Inferior parietal cortex (tissue), 1 donor: ENCODE measurements at regions not wholly inside any gene's neighbourhood (a gene's known extent, or its start where the extent isn't known, plus 50 kb on each side); places are given as distances from the start of the nearest gene placed in this dataset.
"Not testable (repeated sequence)": the region's sequence is repeated elsewhere in the genome, so short reads cannot be mapped to it uniquely, and the experiment has no call there.

Source experiments
- DNase-seq: peaks from one replicate; pipeline ENCODE4 v3.0.0-alpha.2; 2016; ENCODE audit errors: extremely low spot score

DNA sequence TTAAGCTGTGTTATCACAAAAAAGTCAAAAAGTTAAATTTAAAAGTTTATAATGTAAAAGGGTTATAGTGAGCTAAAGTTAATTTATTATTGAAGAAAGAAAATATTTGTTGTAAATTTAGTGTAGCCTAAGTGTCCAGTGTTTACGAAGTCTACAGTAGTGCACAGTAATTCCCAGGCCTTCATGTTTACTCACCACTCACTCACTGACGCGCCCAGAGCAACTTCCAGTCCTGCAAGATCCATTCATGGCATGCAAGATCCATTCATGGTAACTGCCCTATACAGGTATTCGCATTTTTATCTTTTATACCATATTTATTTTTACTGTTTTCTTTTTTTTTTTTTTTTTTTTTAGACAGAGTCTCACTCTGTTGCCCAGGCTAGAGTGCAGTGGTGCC lies 69.5 kb downstream of the TPRA1 start:
- DNase-seq = no peak

- DNase-seq = no peak
Measured at GRCh38 chr3:127518456-127519081, 72.0 kb downstream of the TPRA1 start.

GRCh38 chr3:127512256-127512655 lies 78.3 kb downstream of the TPRA1 start:
- DNase-seq = no peak

- DNase-seq = no peak
Measured at GRCh38 chr3:127501177-127501576, 89.4 kb downstream of the TPRA1 start.

- no peak for DNase-seq
Measured at GRCh38 chr3:127497676-127498075, 92.9 kb downstream of the TPRA1 start.

DNA sequence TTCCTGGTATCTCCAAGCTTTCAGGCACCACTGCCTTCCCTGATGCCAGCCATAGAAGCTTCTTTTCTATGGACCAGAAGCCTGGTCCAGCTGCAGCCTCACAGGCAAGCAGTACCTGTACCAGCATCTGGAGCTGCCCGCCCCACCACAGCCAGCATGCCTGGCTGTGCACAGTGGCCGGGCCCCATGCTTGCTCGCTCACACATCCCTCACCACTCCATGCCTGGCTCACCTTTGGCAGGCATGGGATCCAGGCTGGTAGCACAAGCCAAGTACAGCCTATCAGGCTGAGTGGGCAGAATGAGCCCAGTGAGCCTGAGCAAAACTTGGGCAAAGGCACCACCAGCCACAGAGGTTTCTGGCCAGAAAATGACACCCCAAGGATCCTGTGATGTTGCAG lies 93.4 kb downstream of the TPRA1 start:
- DNase-seq = no peak

DNA sequence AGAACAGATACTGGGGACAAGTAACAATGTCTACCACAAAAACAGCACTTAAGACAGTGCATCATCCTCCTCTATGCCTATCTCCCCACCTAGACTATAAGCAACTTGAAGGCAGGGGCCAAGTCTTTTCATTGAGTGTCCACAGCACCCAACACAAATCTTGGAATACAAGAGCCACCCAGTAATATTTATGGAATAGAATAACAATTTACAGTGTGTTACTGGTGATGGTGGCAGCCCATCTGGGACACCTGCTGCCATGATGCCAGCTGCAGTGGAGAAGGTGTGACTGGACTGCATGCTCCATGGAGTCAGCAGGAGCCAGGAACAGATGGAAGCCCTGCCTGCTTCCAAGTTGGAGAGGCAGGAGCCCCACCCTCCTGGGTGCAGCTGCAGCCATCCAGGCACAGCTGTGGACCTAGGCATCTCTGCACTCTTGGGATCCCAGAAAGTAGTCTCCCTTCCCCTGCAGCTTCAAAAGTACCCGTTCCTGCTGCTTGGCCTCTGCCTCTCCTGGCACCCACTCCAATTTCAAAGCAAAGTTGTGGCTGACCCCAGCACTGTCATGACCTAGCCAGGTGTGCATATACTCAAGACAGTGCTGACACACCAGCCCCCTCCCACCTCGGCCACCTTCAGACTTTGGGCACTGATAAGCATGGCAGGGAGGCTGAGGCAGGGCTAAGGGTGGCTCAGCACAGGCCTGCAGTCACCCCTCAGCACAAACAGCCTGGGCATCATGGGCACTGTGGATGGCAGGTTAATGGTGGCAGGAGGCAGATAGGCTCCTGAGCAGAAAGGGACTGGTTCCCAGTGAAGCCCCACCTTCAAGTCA lies 94.5 kb downstream of the TPRA1 start:
- no peak for DNase-seq

DNA sequence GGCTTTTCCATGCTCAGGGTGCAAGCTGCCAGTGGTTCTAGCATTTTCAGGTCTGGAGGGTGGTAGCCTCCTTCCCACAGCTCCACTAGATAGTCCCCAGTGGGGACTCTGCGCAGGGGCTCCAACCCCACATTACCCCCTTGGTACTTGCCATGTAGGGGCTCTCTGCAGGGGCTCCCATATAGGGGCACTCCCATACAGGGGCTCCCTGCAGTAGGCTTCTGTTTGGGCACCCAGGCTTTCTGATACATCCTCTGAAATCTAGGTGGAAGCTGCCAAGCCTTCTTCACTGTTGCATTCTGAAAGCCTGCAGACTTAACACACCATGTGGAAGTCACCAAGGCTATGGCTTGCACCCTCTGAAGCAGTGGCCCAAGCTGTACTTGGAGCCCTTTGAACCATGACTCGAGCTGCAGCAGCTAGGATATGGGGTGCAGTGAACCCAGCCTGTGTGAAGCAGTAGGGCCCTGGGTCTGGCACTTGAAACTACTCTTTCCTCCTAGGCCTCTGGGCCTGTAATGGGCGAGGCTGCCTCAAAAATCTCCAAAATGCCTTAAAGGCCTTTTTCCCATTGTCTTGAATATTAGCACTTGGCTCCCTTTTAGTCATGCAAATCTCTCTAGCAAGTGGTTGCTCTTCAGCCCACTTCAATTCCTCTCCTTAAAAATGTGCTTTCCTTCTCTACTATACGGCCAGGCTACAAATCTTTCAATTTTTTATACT lies 96.4 kb downstream of the TPRA1 start:
- DNase-seq = no peak

- no peak for DNase-seq
Measured at GRCh38 chr3:127492426-127492825, 98.1 kb downstream of the TPRA1 start.

GRCh38 chr3:127491909-127492308 lies 98.6 kb downstream of the TPRA1 start:
- DNase-seq = no peak

GRCh38 chr3:127491323-127491722 lies 99.2 kb downstream of the TPRA1 start:
- DNase-seq = no peak

GRCh38 chr3:127491024-127491305 lies 99.6 kb downstream of the TPRA1 start:
- not testable (repeated sequence) for DNase-seq

DNA sequence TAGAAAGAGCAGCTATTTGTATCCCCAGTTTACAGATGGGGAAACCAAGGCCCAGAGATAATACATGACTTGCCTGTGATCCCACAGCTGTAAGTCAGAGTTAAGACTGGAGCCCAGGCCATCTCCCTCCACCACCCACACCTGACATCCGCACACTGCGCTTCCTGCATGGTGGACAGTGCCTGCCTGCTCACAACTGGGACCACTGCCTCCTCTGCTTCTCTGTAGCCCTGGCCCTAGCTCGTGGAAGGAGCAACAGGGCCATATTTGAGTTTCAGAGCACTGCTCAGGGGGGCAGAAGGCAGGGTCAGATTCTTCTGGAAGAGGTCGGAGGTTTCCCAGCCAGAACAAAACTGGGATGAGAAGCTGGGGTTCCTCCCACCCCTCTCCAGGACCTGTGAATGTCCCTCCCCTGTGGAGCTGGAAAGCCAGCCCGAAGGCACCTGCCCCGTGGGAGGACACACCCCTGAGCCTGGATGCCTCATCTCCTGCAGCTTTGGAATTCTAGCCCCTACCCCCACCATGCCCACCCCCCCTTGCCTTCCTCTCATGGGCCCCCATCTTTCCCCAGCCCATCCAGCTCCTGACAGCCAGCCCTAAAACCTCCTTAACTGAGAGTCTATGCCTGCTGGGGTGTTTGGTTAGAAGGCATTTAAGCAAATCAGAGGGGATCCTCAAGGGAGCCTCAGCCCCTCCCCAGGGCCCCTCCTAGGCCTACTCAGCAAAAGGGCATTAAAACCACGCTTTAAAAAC lies 100.1 kb downstream of the TPRA1 start:
- DNase-seq = no peak

DNA sequence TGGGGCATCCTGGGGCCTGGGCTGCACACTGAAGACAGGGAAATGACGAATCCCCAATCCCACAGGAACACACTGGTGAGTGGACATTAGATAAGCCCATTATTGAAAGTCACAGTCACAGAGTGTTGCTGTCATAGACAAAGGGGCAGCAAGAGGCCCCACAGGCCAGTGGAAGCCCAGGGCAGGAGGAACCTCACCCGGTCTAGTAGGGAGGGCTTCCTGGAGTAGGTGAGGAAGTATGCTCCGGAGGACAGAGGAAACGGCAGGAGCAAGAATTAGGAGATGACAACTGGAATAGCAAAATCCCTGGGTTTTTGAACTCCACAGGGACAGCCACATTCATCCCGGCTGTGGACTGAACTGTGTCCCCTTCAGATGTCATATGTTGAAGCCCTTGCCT lies 101.2 kb downstream of the TPRA1 start:
- no peak for DNase-seq

GRCh38 chr3:127488740-127489139 lies 101.8 kb downstream of the TPRA1 start:
- DNase-seq = no peak

DNA sequence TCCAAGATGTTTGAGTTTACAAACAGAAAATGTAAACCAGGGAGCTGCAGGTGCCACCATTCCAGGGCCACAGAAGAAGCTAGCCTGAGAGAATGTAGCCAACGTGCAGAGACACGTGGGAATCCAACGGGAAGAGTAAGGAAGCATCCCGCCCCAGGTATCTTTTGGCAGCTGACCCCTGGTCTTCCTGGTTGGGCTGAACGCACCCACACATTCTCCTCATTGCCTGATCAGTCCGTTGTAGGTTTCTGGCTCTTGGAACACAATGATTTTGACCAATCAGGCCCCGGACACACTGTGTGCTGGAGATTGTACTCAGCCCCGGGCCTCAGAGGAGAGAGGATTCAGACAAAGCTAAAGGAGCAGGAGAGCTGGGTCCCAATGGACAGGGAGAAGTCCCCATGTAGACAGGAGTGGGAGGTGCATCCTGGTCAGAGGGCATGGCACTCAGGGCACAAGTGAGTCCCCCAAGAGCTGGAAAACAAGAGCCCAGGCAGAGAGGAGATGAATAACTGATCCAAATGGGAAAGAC lies 102.3 kb downstream of the TPRA1 start:
- no peak for DNase-seq

GRCh38 chr3:127487196-127487595 lies 103.3 kb downstream of the TPRA1 start:
- no peak for DNase-seq

DNA sequence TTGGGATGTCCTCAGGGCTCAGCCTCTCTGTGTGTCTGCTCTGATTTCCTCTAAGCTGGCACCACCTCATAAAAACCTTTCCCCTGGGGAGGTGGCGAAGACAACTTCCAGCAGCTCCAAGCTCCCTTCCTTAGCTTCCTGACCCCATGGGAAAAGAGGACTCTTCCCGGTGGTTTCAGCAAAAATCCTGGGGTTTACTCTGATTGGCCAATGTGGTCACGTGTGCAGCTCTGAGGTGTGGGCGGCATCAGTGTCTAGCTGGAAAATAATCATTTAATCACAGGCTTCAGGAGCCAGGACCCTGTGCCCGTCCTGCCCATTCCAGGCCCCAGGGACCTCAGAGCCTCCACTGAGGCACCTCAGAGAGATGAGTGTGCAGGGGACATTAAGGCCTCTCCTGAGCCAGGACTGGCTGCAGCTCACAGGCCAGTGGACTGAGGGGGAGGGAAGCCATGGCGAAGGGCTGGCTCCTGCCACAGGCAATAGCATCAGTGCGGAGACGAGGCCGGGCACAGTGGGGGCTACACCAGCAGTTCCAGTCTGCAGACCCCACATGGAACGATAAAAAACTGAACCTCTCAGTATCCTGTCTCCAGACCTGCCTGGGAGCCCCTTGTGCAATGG lies 104.1 kb downstream of the TPRA1 start:
- DNase-seq = no peak

GRCh38 chr3:127485396-127486170 lies 105.0 kb downstream of the TPRA1 start:
- DNase-seq = no peak

DNA sequence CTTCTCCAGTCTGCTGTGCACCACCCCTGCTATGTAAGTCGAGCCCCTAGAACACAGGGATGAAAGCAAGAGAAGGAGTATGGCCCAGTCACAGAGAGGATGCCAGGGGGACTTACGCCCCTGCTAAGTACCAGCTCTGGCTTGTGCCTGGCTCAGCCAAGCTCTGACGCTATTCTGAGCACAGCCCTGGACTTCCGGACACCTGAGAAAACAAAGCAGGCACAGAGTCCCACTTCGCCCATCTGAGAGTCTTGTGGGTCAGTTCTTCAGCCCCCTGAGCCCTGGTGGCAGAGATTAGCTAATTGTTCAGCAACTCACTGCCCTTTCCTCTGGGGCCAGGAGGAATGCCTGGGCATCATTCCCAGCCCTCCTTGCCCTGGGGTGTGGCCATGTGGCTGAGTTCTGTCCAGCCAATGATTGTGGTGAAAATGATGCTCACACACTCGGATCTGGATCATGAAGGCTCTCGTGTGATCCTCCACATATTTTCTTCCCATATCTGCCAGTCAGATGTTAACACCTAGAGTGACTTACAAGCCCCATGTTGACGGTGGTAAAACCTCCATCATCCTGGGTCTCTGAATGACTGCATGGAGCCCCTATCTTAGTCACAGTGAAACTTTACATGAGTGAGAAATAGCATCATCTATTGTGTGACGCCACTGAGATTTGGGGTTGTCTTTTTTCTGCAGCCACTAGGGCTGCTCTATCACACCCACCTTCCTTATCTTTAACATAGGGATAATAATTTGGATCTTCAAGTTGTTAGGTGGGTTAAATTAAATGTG lies 105.7 kb downstream of the TPRA1 start:
- no peak for DNase-seq
